ENCODE measurements at regions not wholly inside any gene's neighbourhood (a gene's known extent, or its start where the extent isn't known, plus 50 kb on each side); places are given as distances from the start of the nearest gene placed in this dataset.

DNA sequence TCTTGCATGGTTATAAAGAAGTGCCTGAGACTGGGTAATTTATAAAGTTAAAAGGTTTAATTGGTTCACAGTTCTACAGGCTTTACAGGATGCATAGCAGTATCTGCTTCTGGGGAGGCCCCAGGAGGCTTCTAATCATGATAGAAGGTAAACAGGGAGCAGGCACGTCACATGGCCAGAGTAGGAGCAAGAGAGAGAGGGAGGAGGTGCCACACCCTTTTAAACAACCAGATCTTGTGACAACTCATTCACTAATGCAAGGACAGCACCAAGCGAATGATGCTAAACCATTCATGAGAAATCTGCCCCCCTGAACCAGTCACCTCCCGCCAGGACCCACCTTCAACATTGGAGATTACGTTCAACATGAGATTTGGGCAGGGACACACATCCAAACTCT is 141.1 kb downstream of the EN1 start:
- Mint-ChIP-seq H3K27me3 (peaks cover 0 to 25% of the 10 kb centered on the region in 2 donors), H3K4me1 (ENCODE audit: low read depth in 2 of 2) (no peaks in the 10 kb centered on the region), H3K36me3 (ENCODE audit: insufficient read depth) (no peaks in the 10 kb centered on the region), H3K9me3 (peaks cover 0 to 1% of the 10 kb centered on the region in 2 donors), H3K4me3 (no peak overlapping the region), H3K27ac (no peak overlapping the region)
- no peak for DNase-seq
- ATAC-seq (replicated peaks), result no peak

DNA sequence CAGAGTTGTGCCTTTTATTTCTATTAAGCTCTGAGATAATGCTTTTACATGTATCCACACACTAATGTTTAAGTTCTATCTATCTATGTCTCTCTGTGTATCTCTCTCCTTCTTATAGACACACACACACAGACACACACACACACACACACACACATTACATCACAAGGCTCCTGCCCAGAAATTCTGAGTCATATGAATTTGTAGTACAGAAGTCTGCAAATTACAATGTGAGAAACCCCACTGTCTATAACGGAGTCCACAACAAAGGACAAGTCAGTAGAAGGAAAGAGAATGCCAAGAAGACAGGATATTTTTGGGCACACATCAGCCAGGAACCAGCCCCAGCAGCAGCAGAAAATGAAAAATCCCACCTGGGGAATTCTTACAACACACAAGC is 142.4 kb downstream of the EN1 start:
- peaks cover 0 to 12% of the 10 kb centered on the region in 2 donors for H3K27me3 Mint-ChIP-seq
- no peak for ATAC-seq (replicated peaks)

DNA sequence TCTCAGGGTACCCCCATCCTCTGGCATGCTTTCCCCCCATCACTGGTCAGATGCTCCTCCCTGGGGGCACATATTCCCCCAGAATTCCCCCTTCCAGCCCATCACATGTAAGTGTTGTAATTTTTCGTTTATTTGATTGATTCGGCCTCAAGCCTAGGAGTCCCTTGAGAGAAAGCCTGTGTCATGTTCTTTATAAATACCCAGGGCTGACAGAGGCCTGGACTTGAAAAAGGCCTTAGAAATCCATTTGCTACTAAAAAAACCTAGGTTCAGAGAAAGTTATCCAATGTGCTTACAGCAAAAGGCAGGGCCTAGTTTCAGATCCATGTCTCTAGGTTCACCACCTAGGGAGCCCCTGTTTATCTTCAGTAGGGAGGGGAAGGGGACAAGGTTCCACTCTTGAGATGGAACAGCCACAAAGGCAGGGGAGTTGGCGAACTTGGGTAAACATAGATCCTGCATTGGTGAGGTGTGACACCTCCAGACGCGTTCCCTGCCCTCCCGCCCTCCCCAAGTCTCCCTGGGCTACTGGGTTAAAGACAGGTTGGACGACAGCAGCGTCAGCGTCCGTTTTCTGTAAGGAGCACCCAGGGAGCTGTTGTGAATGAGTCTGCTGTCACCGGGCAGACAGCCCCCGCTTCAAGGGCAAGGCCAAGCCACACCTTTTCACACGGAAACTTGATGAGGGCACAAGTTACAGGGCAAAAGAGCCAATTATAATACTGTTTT is 147.8 kb downstream of the EN1 start:
- Mint-ChIP-seq H3K36me3 (ENCODE audit: insufficient read depth) (no peaks in the 10 kb centered on the region), H3K4me1 (ENCODE audit: low read depth in 2 of 2) (no peaks in the 10 kb centered on the region), H3K27ac (no peak overlapping the region), H3K27me3 (no peaks in the 10 kb centered on the region), H3K9me3 (peaks cover 8 to 13% of the 10 kb centered on the region in 2 donors), H3K4me3 (no peak overlapping the region)
- no peak for DNase-seq
- ATAC-seq (replicated peaks), result no peak

More for the DNA sequence above, 142.4 kb downstream of the EN1 start:
- Mint-ChIP-seq H3K4me3 (no peak overlapping the region), H3K4me1 (ENCODE audit: low read depth in 2 of 2) (no peaks in the 10 kb centered on the region), H3K9me3 (peaks cover 0 to 1% of the 10 kb centered on the region in 2 donors), H3K27ac (no peak overlapping the region), H3K36me3 (ENCODE audit: insufficient read depth) (no peaks in the 10 kb centered on the region)
- no peak for DNase-seq

DNA sequence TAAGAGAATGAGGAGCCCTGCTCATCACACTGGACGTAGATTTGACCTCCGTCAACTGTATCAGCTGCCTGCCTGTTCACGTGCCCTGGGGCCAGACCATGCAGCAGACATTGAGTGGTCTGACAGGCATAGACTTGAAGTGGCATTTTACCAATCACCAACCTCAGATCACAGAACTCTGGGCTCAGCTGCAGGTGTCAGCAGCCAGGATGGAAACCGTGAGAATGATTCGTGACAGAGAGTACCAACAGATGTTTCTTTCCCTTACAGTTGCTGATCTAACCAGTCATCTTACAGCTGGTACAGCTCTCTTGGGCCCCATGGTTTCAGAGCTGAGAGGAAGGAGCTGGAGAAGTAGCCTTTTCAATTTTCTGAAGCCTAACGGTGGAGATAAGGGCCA is 148.9 kb downstream of the EN1 start:
- no peak overlapping the region for H3K4me3 Mint-ChIP-seq
- no peak overlapping the region for H3K27ac Mint-ChIP-seq

GRCh38 chr2:118697781-118698180 is 149.7 kb downstream of the EN1 start:
- ATAC-seq (replicated peaks) (no peak), DNase-seq (no peak)
- Mint-ChIP-seq H3K36me3 (ENCODE audit: insufficient read depth) (no peaks in the 10 kb centered on the region), H3K4me3 (no peak overlapping the region), H3K4me1 (ENCODE audit: low read depth in 2 of 2) (no peaks in the 10 kb centered on the region), H3K9me3 (peaks cover 8 to 13% of the 10 kb centered on the region in 2 donors), H3K27ac (no peak overlapping the region), H3K27me3 (peaks cover 0 to 4% of the 10 kb centered on the region in 2 donors)

More for the DNA sequence above, 148.9 kb downstream of the EN1 start:
- no peak for DNase-seq
- H3K36me3 Mint-ChIP-seq (ENCODE audit: insufficient read depth), result no peaks in the 10 kb centered on the region
- peaks cover 8 to 13% of the 10 kb centered on the region in 2 donors for H3K9me3 Mint-ChIP-seq
- no peak for ATAC-seq (replicated peaks)
- no peaks in the 10 kb centered on the region for H3K27me3 Mint-ChIP-seq
- no peaks in the 10 kb centered on the region for H3K4me1 Mint-ChIP-seq (ENCODE audit: low read depth in 2 of 2)

- no peak for ATAC-seq (replicated peaks)
- H3K36me3 Mint-ChIP-seq (ENCODE audit: insufficient read depth), result no peaks in the 10 kb centered on the region
- no peak overlapping the region for H3K4me3 Mint-ChIP-seq
- no peak overlapping the region for H3K27ac Mint-ChIP-seq
- H3K4me1 Mint-ChIP-seq (ENCODE audit: low read depth in 2 of 2), result no peaks in the 10 kb centered on the region
- DNase-seq, result no peak
- peaks cover 0 to 9% of the 10 kb centered on the region in 2 donors for H3K27me3 Mint-ChIP-seq
- peaks cover 8 to 13% of the 10 kb centered on the region in 2 donors for H3K9me3 Mint-ChIP-seq
Measured at GRCh38 chr2:118696786-118697465, 150.5 kb downstream of the EN1 start.

DNA sequence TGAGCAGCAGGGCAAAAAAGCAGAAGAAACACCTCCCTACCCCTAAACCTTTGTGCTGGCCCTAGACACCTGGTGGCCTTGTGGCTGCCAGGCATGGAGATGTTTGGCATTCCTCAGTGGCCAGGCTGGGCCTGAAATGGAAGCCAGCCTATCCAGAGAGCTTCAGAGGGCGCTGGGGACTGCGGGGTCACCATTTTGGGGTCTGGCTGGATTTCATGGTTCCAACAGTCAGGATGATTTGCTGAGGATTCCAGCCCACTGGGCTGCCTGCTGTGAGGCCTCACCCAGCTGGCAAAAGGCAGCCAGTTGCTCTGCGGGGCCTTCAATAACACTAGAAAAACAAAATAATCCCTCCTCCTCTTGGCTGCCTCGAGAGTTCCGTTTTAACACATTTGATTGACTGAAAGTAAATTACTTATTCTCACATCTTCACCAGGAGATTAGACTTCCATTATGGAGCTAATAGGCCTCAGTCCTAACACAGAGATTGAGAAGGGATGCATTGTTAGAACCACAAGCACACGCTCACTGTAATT is 154.1 kb downstream of the EN1 start:
- no peaks in the 10 kb centered on the region for H3K36me3 Mint-ChIP-seq (ENCODE audit: insufficient read depth)
- no peak for ATAC-seq (replicated peaks)

GRCh38 chr2:118689874-118690273 is 157.6 kb downstream of the EN1 start:
- ATAC-seq (replicated peaks) (no peak), DNase-seq (no peak)
- no peaks in the 10 kb centered on the region for H3K36me3 Mint-ChIP-seq (ENCODE audit: insufficient read depth)
- no peak overlapping the region for H3K4me3 Mint-ChIP-seq
- H3K4me1 Mint-ChIP-seq (ENCODE audit: low read depth in 2 of 2), result no peaks in the 10 kb centered on the region
- peaks cover 0 to 9% of the 10 kb centered on the region in 2 donors for H3K27me3 Mint-ChIP-seq
- peaks cover 4 to 13% of the 10 kb centered on the region in 2 donors for H3K9me3 Mint-ChIP-seq
- no peak overlapping the region for H3K27ac Mint-ChIP-seq

More for the DNA sequence above, 154.1 kb downstream of the EN1 start:
- H3K4me3 Mint-ChIP-seq, result no peak overlapping the region
- H3K9me3 Mint-ChIP-seq, result peaks cover 13 to 23% of the 10 kb centered on the region in 2 donors
- H3K27ac Mint-ChIP-seq, result no peak overlapping the region
- no peak for DNase-seq
- H3K27me3 Mint-ChIP-seq, result peaks cover 0 to 9% of the 10 kb centered on the region in 2 donors
- H3K4me1 Mint-ChIP-seq (ENCODE audit: low read depth in 2 of 2), result no peaks in the 10 kb centered on the region

GRCh38 chr2:118689456-118689855 is 158.0 kb downstream of the EN1 start:
- Mint-ChIP-seq H3K4me3 (no peak overlapping the region), H3K9me3 (peaks cover 4 to 10% of the 10 kb centered on the region in 2 donors), H3K4me1 (ENCODE audit: low read depth in 2 of 2) (no peaks in the 10 kb centered on the region), H3K27ac (no peak overlapping the region), H3K36me3 (ENCODE audit: insufficient read depth) (no peaks in the 10 kb centered on the region), H3K27me3 (peaks cover 0 to 9% of the 10 kb centered on the region in 2 donors)
- ATAC-seq (replicated peaks), result no peak
- no peak for DNase-seq

GRCh38 chr2:118689033-118689432 is 158.4 kb downstream of the EN1 start:
- Mint-ChIP-seq H3K36me3 (ENCODE audit: insufficient read depth) (no peaks in the 10 kb centered on the region), H3K4me3 (no peak overlapping the region), H3K27ac (no peak overlapping the region), H3K9me3 (peaks cover 4 to 10% of the 10 kb centered on the region in 2 donors), H3K27me3 (peaks cover 0 to 9% of the 10 kb centered on the region in 2 donors), H3K4me1 (ENCODE audit: low read depth in 2 of 2) (no peaks in the 10 kb centered on the region)
- DNase-seq (no peak), ATAC-seq (replicated peaks) (no peak)

DNA sequence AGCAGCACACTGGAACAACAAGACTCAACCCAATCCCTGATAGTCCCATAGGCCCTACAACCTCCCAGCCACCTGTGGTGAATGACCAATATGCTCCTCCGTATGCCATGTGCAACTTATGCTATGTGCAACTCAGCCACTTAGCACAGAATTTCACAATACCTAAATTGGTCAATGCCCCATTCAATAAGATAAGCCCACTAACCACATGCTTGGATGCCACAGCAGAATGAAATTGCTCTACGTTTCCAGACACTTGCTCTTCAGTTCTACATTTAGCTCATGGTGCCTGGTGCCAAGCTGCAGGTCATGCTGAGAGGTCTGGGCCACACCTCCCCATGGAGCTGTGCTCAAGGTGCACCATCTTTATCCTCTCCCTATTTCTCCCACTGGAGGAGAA is 159.8 kb downstream of the EN1 start:
- Mint-ChIP-seq H3K36me3 (ENCODE audit: insufficient read depth) (no peaks in the 10 kb centered on the region), H3K9me3 (peaks cover 4 to 10% of the 10 kb centered on the region in 2 donors), H3K27me3 (peaks cover 0 to 4% of the 10 kb centered on the region in 2 donors), H3K4me1 (ENCODE audit: low read depth in 2 of 2) (no peaks in the 10 kb centered on the region), H3K4me3 (no peak overlapping the region), H3K27ac (no peak overlapping the region)
- ATAC-seq (replicated peaks) (no peak), DNase-seq (no peak)

GRCh38 chr2:118687192-118687591 is 160.3 kb downstream of the EN1 start:
- Mint-ChIP-seq H3K36me3 (ENCODE audit: insufficient read depth) (no peaks in the 10 kb centered on the region), H3K27me3 (no peaks in the 10 kb centered on the region), H3K4me3 (no peak overlapping the region), H3K27ac (no peak overlapping the region), H3K4me1 (ENCODE audit: low read depth in 2 of 2) (no peaks in the 10 kb centered on the region), H3K9me3 (peaks cover 4 to 10% of the 10 kb centered on the region in 2 donors)
- DNase-seq (no peak), ATAC-seq (replicated peaks) (no peak)

DNA sequence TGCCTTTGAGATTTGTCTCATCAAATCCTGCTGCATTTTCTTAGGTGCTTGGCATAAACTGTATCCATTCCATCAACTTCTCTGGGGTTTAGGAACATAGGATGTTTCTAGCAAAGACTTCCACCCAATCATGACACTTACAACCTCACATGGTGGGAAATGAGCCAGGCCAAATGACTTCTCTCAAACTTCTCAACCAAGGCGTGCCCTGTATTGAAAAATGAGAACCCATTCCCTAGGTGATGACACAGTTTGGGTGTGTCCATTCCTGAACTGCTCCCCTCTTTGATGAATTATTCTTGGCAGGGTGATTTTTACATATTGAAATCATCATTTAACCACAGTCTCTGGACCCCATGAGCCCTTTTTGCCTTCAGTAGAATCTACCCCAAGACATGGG is 161.1 kb downstream of the EN1 start:
- Mint-ChIP-seq H3K4me1 (ENCODE audit: low read depth in 2 of 2) (no peaks in the 10 kb centered on the region), H3K9me3 (peaks cover 4 to 5% of the 10 kb centered on the region in 2 donors), H3K4me3 (no peak overlapping the region), H3K36me3 (ENCODE audit: insufficient read depth) (no peaks in the 10 kb centered on the region), H3K27me3 (no peaks in the 10 kb centered on the region), H3K27ac (no peak overlapping the region)
- no peak for DNase-seq
- ATAC-seq (replicated peaks), result no peak

DNA sequence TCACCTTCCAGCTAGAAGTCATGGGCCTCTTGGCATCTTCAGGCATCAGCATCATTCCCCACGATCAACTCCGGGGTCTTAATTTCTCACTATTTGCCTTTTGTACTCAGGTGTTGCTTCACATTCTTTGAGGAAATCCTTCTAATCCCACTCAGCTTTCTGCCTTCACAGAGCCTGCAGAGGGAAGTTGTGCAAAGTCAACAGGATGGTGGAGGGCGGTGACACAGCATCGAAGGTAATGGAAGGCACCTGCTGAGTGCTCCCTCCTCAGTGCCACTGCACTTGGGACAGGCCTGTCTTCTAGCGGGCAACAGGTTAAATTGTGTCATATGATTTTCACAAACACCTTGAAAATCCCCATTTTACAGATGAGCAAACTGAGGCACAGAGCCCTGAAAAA is 164.0 kb downstream of the EN1 start:
- Mint-ChIP-seq H3K27me3 (peaks cover 0 to 4% of the 10 kb centered on the region in 2 donors), H3K36me3 (ENCODE audit: insufficient read depth) (no peaks in the 10 kb centered on the region), H3K4me3 (no peak overlapping the region), H3K27ac (no peak overlapping the region), H3K4me1 (ENCODE audit: low read depth in 2 of 2) (no peaks in the 10 kb centered on the region), H3K9me3 (peaks cover 0 to 4% of the 10 kb centered on the region in 2 donors)
- no peak for DNase-seq
- no peak for ATAC-seq (replicated peaks)

All from effector memory CD8-positive, alpha-beta T cell (primary cell).